CD14-positive monocyte (primary cell): ENCODE measurements at regions not wholly inside any gene's neighbourhood (a gene's known extent, or its start where the extent isn't known, plus 50 kb on each side); places are given as distances from the start of the nearest gene placed in this dataset.

Experiments used
- DNase-seq, 3 donors: peaks; one replicate each; pipeline ENCODE4 v3.0.0-alpha.2; 2011 to 2022
- H2AFZ ChIP-seq: 2 replicates; pipeline ENCODE4 v1.6.0; 2012; ENCODE audit warnings: mild to moderate bottlenecking, low read depth, low read length, inconsistent platforms; ENCODE audit not compliant: insufficient read depth, poor library complexity, severe bottlenecking
- H3K27ac ChIP-seq, 2 donors: 1 replicate in 1 of 2; 2 replicates in 1 of 2; pipeline ENCODE4 v1.5.1; 2012 to 2013; ENCODE audit warnings: low read length in 2 of 2, control low read depth in 1 of 2, inconsistent platforms in 1 of 2, low read depth in 1 of 2, mild to moderate bottlenecking in 1 of 2
- H3K27me3 ChIP-seq, 2 donors: one replicate each; pipeline versions ENCODE4 v1.6.0 to v1.6.1; 2011 to 2013; ENCODE audit warnings: low read length in 2 of 2; ENCODE audit not compliant: control insufficient read depth in 2 of 2, insufficient read depth in 2 of 2
- H3K36me3 ChIP-seq, 2 donors: replicated peaks in 1 of 2; 1 replicate in 1 of 2; 2 replicates in 1 of 2; pipeline versions ENCODE4 v1.5.1 to v1.6.1; 2012 to 2013; ENCODE audit warnings: low read length in 2 of 2, control low read depth in 1 of 2, inconsistent platforms in 1 of 2, mild to moderate bottlenecking in 1 of 2; ENCODE audit not compliant: insufficient read depth in 2 of 2, control insufficient read depth in 1 of 2
- H3K4me1 ChIP-seq, 2 donors: 1 replicate in 1 of 2; 2 replicates in 1 of 2; pipeline versions ENCODE4 v1.5.1 to v1.6.1; 2012 to 2013; ENCODE audit warnings: low read length in 2 of 2, control low read depth in 1 of 2, inconsistent platforms in 1 of 2, mild to moderate bottlenecking in 1 of 2, moderate library complexity in 1 of 2; ENCODE audit not compliant: insufficient read depth in 2 of 2, control insufficient read depth in 1 of 2
- H3K4me2 ChIP-seq: replicated peaks from 2 replicates; pipeline ENCODE3; 2012; ENCODE audit warnings: low read length, moderate library complexity, mild to moderate bottlenecking; ENCODE audit not compliant: poor library complexity, severe bottlenecking; ENCODE audit errors: extremely low read depth
- H3K4me3 ChIP-seq, 3 experiments: fragments of 200-600 bp in 1 of 3; sonication (generic) in 1 of 3; replicated peaks in 1 of 3; 1 replicate in 2 of 3; 2 replicates in 1 of 3; pipeline ENCODE4 v1.5.1; 2011 to 2013; ENCODE audit warnings: low read length in 3 of 3, mild to moderate bottlenecking in 3 of 3, control low read depth in 2 of 3, low read depth in 2 of 3, inconsistent platforms in 1 of 3, moderate library complexity in 1 of 3
- H3K79me2 ChIP-seq: 2 replicates; pipeline ENCODE4 v1.6.0; 2012; ENCODE audit warnings: mild to moderate bottlenecking, control low read depth, inconsistent platforms, low read length, moderate library complexity; ENCODE audit not compliant: insufficient read depth
- H3K9ac ChIP-seq: 2 replicates; pipeline ENCODE4 v1.6.0; 2017; ENCODE audit warnings: low read length, mild to moderate bottlenecking; ENCODE audit not compliant: insufficient read depth, poor library complexity, severe bottlenecking
- H3K9me3 ChIP-seq, 2 donors: replicated peaks in 1 of 2; 1 replicate in 1 of 2; 2 replicates in 1 of 2; pipeline versions ENCODE4 v1.5.1 to v1.6.1; 2012 to 2013; ENCODE audit warnings: low read length in 2 of 2, control low read depth in 1 of 2; ENCODE audit not compliant: control insufficient read depth in 1 of 2, insufficient read depth in 1 of 2
- H4K20me1 ChIP-seq: 2 replicates; pipeline ENCODE4 v1.6.0; 2012; ENCODE audit warnings: mild to moderate bottlenecking, low read length, control low read depth, moderate library complexity; ENCODE audit not compliant: insufficient read depth
- H3K27ac Mint-ChIP-seq, 7 donors: one replicate each; pipeline ENCODE4 v1.8.0; 2020; ENCODE audit warnings: mild to moderate bottlenecking in 7 of 7, mixed read lengths in 7 of 7, moderate library complexity in 6 of 7, inconsistent platforms in 2 of 7
- H3K27me3 Mint-ChIP-seq, 3 donors: one replicate each; pipeline ENCODE4 v1.8.0; 2021 to 2022; ENCODE audit warnings: low read depth in 3 of 3, mild to moderate bottlenecking in 3 of 3, mixed read lengths in 3 of 3, moderate library complexity in 3 of 3, inconsistent platforms in 1 of 3
- H3K36me3 Mint-ChIP-seq, 2 donors: one replicate each; pipeline ENCODE4 v1.8.0; 2020; ENCODE audit warnings: mixed read lengths in 2 of 2, inconsistent platforms in 1 of 2, mild to moderate bottlenecking in 1 of 2
- H3K4me1 Mint-ChIP-seq: one replicate; pipeline ENCODE4 v1.8.0; 2020; ENCODE audit warnings: mild to moderate bottlenecking, mixed read lengths
- H3K4me3 Mint-ChIP-seq, 2 donors: one replicate each; pipeline ENCODE4 v1.8.0; 2020; ENCODE audit warnings: mild to moderate bottlenecking in 2 of 2, mixed read lengths in 2 of 2, moderate library complexity in 1 of 2
- H3K9me3 Mint-ChIP-seq, 7 donors: one replicate each; pipeline ENCODE4 v1.8.0; 2020 to 2022; ENCODE audit warnings: mixed read lengths in 7 of 7, mild to moderate bottlenecking in 6 of 7, moderate library complexity in 6 of 7, inconsistent platforms in 2 of 7
- CTCF ChIP-seq: fragments of 200-600 bp; IDR thresholded peaks from one replicate; pipeline ENCODE4 v1.8.0; 2022; ENCODE audit warnings: antibody characterized with exemption, mild to moderate bottlenecking
- whole genome bisulfite sequencing: methylation state at CpG from one replicate; pipeline ENCODE4 v1.1.5; 2013; ENCODE audit warnings: missing lambda C conversion rate; ENCODE audit not compliant: insufficient coverage; 5-methylcytosine and 5-hydroxymethylcytosine counted together
- intact Hi-C, 2 donors: fragments of 100-400 bp; cut with micrococcal nuclease; formaldehyde crosslinking; loops; one replicate each; pipeline versions ENCODE4 v1.15.0 to v1.15.1; 2023

GRCh38 chr13:76330761-76331160 lies 555.4 kb downstream of the KCTD12 start:
- no peak overlapping the region for H3K27ac ChIP-seq
- intact Hi-C loops, result no loop called here
- no peaks in the 10 kb centered on the region for H3K36me3 ChIP-seq
- 100% methylated on average over 1 of the region's 2 CpGs for WGBS
- no peak overlapping the region for H3K4me3 Mint-ChIP-seq
- no peak for TF ChIP-seq CTCF
- H4K20me1 ChIP-seq, result no peaks in the 10 kb centered on the region
- H3K9me3 Mint-ChIP-seq, result peaks cover 0 to 6% (median 0%) of the 10 kb centered on the region in 7 donors
- H3K4me1 ChIP-seq, result no peaks in the 10 kb centered on the region
- no peak overlapping the region for H2AFZ ChIP-seq
- DNase-seq, result no peak
- H3K9me3 ChIP-seq, result no peaks in the 10 kb centered on the region
- no peaks in the 10 kb centered on the region for H3K27me3 ChIP-seq
- no peaks in the 10 kb centered on the region for H3K79me2 ChIP-seq
- H3K4me1 Mint-ChIP-seq, result peaks cover 7% of the 10 kb centered on the region
- no peak overlapping the region for H3K9ac ChIP-seq
- no peak overlapping the region for H3K4me2 ChIP-seq
- H3K27me3 Mint-ChIP-seq, result no peaks in the 10 kb centered on the region
- H3K36me3 Mint-ChIP-seq, result no peaks in the 10 kb centered on the region
- no peak overlapping the region for H3K4me3 ChIP-seq
- no peak overlapping the region for H3K27ac Mint-ChIP-seq

GRCh38 chr13:76329866-76330580 lies 556.2 kb downstream of the KCTD12 start:
- no peak overlapping the region for H3K4me2 ChIP-seq
- Mint-ChIP-seq H3K36me3 (no peaks in the 10 kb centered on the region), H3K4me3 (no peak overlapping the region), H3K27me3 (no peaks in the 10 kb centered on the region), H3K4me1 (peaks cover 7% of the 10 kb centered on the region), H3K9me3 (peaks cover 0 to 6% (median 0%) of the 10 kb centered on the region in 7 donors), H3K27ac (no peak overlapping the region)
- H3K36me3 ChIP-seq, result no peaks in the 10 kb centered on the region
- H3K27ac ChIP-seq, result no peak overlapping the region
- H3K4me3 ChIP-seq, result no peak overlapping the region
- no peaks in the 10 kb centered on the region for H3K27me3 ChIP-seq
- no peaks in the 10 kb centered on the region for H4K20me1 ChIP-seq
- H2AFZ ChIP-seq, result no peak overlapping the region
- TF ChIP-seq CTCF, result no peak
- intact Hi-C loops, result no loop called here
- no peaks in the 10 kb centered on the region for H3K9me3 ChIP-seq
- WGBS, result no CpG with 5 or more reads among the region's 2 CpGs
- no peaks in the 10 kb centered on the region for H3K4me1 ChIP-seq
- H3K79me2 ChIP-seq, result no peaks in the 10 kb centered on the region
- no peak overlapping the region for H3K9ac ChIP-seq
- no peak for DNase-seq
